ENCODE measurements at regions not wholly inside any gene's neighbourhood (a gene's known extent, or its start where the extent isn't known, plus 50 kb on each side); places are given as distances from the start of the nearest gene placed in this dataset.

- no peaks in the 10 kb centered on the region for H3K79me1 ChIP-seq (ENCODE audit: insufficient read depth, low read depth, low read length, poor library complexity, severe bottlenecking)
- no peak overlapping the region for H2AK5ac ChIP-seq (ENCODE audit: insufficient read length, low read length)
- H4K8ac ChIP-seq (replicated peaks; ENCODE audit: insufficient read length, low read depth, low read length): no peak overlapping the region
- H3K4me3 Mint-ChIP-seq: no peak overlapping the region
- no peak overlapping the region for H2BK15ac ChIP-seq (ENCODE audit: low read depth, low read length)
- H3K27me3 ChIP-seq (ENCODE audit: insufficient read depth, low read length): no peaks in the 10 kb centered on the region
- H3T11ph ChIP-seq (ENCODE audit: low read length): no peak overlapping the region
- no peak overlapping the region for H2BK12ac ChIP-seq (ENCODE audit: insufficient read length, low read depth, low read length)
- no peaks in the 10 kb centered on the region for H4K20me1 ChIP-seq (ENCODE audit: control insufficient read depth, insufficient read depth, insufficient read length)
- H3K9me3 ChIP-seq (ENCODE audit: control insufficient read depth, low read depth, low read length): no peaks in the 10 kb centered on the region
- H2BK20ac ChIP-seq (ENCODE audit: low read depth, low read length, poor library complexity, severe bottlenecking): no peak overlapping the region
- no peak overlapping the region for H3K27ac Mint-ChIP-seq
- H3K56ac ChIP-seq (ENCODE audit: insufficient read length, low read depth, low read length): no peak overlapping the region
- H3K4me1 ChIP-seq (ENCODE audit: insufficient read depth, low read length): no peaks in the 10 kb centered on the region
- H2BK5ac ChIP-seq (ENCODE audit: insufficient read length, low read length): no peak overlapping the region
- H4K5ac ChIP-seq (ENCODE audit: insufficient read length, low read depth, low read length): no peak overlapping the region
- no peaks in the 10 kb centered on the region for H3K79me2 ChIP-seq (ENCODE audit: insufficient read depth, low read length)
- no peak overlapping the region for H3K9ac ChIP-seq (ENCODE audit: extremely low read depth, insufficient read length, low read length)
- no peak for TF ChIP-seq CTCF (conservative IDR thresholded peaks at IDR 0.05)
- no peaks in the 10 kb centered on the region for H3K23me2 ChIP-seq (ENCODE audit: insufficient read length, low read depth, low read length, poor library complexity, severe bottlenecking)
- H3K18ac ChIP-seq (ENCODE audit: insufficient read length, low read depth, low read length): no peak overlapping the region
- no peak overlapping the region for H3K23ac ChIP-seq (ENCODE audit: insufficient read length, low read depth, low read length)
- H3K14ac ChIP-seq (ENCODE audit: insufficient read depth, low read length): no peak overlapping the region
- DNase-seq: no peak
- H3K4me2 ChIP-seq (ENCODE audit: insufficient read depth, insufficient read length, low read length): no peak overlapping the region
- no peak overlapping the region for H4K91ac ChIP-seq (ENCODE audit: insufficient read length, low read depth, low read length)
- no peak overlapping the region for H3K4ac ChIP-seq (ENCODE audit: low read depth, low read length)
- H2AFZ ChIP-seq (ENCODE audit: low read length): no peak overlapping the region
- no peak overlapping the region for H3K27ac ChIP-seq (ENCODE audit: insufficient read length, low read depth, low read length)
- no peaks in the 10 kb centered on the region for H3K36me3 Mint-ChIP-seq (ENCODE audit: insufficient read depth in 1 of 3, low read depth in 3 of 3)
- H2BK120ac ChIP-seq (ENCODE audit: low read depth, low read length, poor library complexity, severe bottlenecking): no peak overlapping the region
- H3K27me3 Mint-ChIP-seq (ENCODE audit: low read depth): no peaks in the 10 kb centered on the region; the same call in 1 of the 2 replicates
- no peaks in the 10 kb centered on the region for H3K9me3 Mint-ChIP-seq
- 0 out of 4 replicates have a peak, but pooled peaks cover 0 to 2% of the 10 kb centered on the region in 2 experiments for H3K4me1 Mint-ChIP-seq
- no CpG with 5 or more reads among the region's 3 CpGs for WGBS (ENCODE audit: extremely low coverage, insufficient read length, low lambda C conversion rate)
Observed at GRCh38 chr5:39857041-39857440, 432.3 kb upstream of the DAB2 start.

All from H9 (cell line).